NAMALWA (cell line): ENCODE measurements at regions not wholly inside any gene's neighbourhood (a gene's known extent, or its start where the extent isn't known, plus 50 kb on each side); places are given as distances from the start of the nearest gene placed in this dataset.
"Not testable (repeated sequence)": the region's sequence is repeated elsewhere in the genome, so short reads cannot be mapped to it uniquely, and the experiment has no call there.

Experiments used
- DNase-seq: peaks from one replicate; pipeline ENCODE4 v3.0.0-alpha.2; 2015; ENCODE audit warnings: low spot score

GRCh38 chr3:159229116-159229680 lies 427.3 kb downstream of the MFSD1 start:
- DNase-seq: peak; percentile 9

DNA sequence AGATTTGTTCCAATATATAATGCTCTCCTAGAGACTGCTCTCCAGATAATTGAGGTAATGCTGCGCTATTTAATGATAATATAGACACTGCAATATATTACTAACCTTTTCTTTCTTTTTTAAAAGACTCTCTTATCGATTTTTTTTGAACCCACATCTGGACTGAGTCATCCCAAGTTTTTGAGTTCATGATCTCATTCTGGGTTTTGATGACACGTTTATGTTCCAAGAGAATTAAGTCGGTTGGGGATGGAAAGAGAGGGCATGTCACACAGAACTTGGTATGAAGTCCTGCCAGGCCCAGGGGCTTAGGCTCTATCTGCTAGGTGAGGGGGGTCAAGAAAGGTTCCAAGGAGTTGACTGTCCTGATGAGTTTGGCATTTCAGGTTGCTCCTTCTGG lies 431.1 kb downstream of the MFSD1 start:
- no peak for DNase-seq

GRCh38 chr3:159233734-159234133 lies 431.9 kb downstream of the MFSD1 start:
- DNase-seq: no peak

GRCh38 chr3:159234306-159234705 lies 432.5 kb downstream of the MFSD1 start:
- DNase-seq: no peak

- no peak for DNase-seq
These were observed 434.5 kb downstream of the MFSD1 start for GRCh38 chr3:159236321-159236720.

DNA sequence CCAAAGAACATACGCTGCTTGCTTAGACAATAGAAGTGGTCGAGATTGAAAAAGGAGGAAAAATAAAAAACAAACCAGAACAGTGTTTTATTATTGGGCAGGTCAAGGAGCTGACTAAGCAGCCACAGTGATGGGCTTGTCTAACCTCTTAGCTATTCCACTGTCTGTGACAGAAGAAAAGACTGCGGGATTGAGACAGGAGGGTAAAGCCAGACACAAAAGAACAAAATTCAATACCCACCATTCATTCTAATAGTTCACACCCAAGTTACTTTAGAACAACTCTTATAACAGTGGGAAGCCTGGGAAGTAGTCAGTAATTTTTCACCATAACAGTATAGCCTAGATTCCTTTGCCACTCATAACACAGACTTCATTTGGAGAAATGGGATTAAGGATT lies 435.4 kb downstream of the MFSD1 start:
- DNase-seq: no peak

GRCh38 chr3:159238646-159239045 lies 436.8 kb downstream of the MFSD1 start:
- DNase-seq: no peak

GRCh38 chr3:159239059-159239458 lies 437.2 kb downstream of the MFSD1 start:
- no peak for DNase-seq

- DNase-seq: no peak
These were observed 443.1 kb downstream of the MFSD1 start for GRCh38 chr3:159244933-159245332.

DNA sequence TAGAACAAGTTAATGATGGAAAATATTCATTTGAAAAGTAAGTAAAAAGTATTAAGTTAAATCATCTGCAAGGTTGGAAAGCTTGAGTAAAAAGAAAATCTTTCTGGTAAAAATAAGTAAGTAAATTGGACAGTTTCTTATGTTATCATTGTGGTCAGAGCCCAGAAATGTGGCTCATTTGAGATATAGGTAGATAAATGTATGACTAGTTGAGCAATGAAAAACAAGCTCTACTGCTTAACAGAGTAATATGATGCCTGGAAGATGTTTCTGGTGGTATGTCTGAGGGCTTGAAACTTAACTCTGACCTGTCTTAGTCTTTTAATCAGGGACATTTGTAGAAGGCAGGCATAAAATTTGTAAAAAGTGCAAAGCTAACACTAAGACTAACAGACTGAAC lies 444.0 kb downstream of the MFSD1 start:
- DNase-seq: no peak

DNA sequence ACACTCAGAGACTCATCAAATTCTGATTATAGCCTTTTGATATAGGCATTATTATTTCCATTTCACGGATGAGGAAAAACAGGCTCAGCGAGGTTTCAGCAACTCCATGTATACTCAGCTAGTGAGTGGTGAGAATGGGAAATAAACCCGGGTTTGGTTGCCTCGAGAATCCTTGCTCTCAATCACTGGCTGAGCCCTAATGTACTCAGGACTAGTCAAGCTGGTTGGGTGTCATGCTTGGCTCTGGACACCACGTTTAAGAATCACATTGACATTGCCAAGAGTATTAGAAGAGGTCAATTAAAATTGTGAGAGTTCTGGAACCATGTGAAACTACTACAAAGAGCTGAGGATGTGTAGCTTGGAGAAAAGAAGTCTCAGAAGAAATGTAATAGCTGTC lies 444.5 kb downstream of the MFSD1 start:
- DNase-seq: no peak

GRCh38 chr3:159249472-159250174 lies 447.8 kb downstream of the MFSD1 start:
- DNase-seq: no peak

DNA sequence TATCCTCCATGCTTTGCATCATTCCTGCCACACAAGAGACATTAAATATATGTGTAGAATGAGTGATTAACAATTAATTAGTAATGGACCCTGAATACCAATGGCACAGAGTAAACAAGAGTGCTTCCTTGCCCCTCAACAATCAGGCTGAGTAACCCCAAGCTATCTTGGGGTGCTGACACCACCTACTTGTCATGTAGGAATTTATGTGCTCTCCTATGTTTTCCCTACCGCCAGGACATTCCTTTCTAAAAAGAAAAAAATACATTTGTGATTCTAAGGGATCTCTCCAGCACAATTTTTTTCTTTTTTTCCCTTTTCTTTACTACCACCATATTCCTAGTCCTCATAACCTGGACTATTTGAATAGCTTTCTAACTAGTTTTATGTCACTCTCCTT lies 449.1 kb downstream of the MFSD1 start:
- no peak for DNase-seq

GRCh38 chr3:159252274-159252673 lies 450.4 kb downstream of the MFSD1 start:
- no peak for DNase-seq

DNA sequence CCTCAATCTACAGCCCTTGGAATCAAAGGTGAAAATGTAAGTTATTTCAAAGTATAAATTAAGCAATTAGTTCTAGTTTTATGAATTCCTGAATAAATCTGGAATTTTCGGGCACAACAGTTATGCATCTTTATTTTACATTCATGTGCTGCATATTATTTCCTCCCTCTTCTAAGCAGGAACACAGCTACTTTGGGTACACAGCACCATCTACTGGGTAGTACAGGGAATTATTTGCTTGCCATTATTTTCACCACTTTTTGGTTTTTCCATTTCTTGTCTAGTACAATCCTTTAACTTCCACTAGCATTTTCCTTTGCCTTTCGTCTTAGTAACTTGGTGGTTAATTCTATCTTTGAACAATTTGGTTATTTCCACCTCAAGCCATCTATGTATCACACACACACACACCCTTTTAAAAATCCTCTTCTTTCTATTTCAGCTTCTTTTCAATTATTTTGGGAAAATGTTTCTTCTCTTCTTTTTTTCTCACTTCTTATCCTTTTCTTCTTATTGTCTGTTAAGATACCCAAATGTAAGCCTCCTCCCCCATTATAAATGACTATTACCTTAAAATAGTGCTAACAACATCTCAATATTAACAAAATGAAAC lies 451.0 kb downstream of the MFSD1 start:
- peak; percentile 68 for DNase-seq

DNA sequence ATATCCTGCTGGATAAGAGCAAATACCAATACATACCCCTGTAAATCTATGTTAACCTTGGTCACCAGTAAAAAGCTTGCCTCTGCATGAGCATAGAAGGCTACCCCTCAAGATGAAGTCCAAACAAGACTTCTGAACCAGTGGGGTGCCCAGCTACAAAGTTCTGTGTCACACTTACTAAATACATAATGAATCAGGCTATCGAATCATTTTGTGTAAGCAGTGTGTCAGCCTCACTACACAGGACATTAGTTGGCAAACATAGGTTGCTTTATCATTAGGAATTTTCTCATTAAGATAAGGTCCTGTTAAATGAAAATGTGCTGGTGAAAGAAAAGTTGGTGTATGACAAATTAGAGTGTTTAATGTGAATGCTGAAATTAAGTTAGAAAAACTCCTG lies 452.0 kb downstream of the MFSD1 start:
- DNase-seq: no peak

DNA sequence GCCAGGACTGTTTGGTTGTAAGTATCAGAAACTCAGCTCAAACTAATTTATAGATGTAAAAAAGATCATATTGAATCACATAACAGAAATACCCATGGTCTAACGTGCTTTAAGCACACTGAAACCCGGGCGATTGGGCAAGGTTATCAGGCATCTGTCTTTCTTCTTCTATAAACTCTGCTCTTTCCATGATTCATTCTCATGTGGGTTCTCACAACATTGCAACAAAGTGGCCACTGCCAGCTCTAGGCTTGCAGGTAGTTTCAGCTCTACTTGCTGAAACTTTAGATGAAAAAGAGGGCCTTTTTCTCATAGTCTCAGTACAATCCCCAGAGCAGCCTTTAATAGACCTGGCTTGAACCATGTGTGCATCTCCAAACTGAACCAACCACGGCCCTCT lies 456.1 kb downstream of the MFSD1 start:
- DNase-seq: no peak

DNA sequence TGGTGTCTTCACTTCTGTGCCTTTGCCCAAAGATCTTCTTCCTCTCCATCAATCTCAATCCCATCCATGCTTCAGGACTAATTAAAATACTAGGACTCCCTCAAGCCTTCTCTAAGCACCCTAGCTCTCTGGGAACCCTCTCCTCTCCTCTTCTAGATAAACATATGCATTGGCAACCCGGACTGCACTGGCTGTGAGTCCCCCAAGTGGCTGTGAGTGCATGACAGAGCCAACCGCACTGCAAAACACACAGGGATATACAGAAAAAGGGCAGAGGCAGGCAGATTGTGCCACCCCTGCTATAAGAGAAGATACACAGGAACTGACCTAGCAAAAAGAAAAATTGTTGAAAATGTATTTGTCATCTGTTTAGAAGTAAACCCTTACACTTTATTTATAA lies 457.1 kb downstream of the MFSD1 start:
- DNase-seq: no peak

- DNase-seq: peak; percentile 80
These were observed 458.3 kb downstream of the MFSD1 start for GRCh38 chr3:159260049-159260662.

GRCh38 chr3:159261333-159261732 lies 459.5 kb downstream of the MFSD1 start:
- DNase-seq: not testable (repeated sequence)

- peak; percentile 67 for DNase-seq
These were observed 462.1 kb downstream of the MFSD1 start for GRCh38 chr3:159263750-159264553.

DNA sequence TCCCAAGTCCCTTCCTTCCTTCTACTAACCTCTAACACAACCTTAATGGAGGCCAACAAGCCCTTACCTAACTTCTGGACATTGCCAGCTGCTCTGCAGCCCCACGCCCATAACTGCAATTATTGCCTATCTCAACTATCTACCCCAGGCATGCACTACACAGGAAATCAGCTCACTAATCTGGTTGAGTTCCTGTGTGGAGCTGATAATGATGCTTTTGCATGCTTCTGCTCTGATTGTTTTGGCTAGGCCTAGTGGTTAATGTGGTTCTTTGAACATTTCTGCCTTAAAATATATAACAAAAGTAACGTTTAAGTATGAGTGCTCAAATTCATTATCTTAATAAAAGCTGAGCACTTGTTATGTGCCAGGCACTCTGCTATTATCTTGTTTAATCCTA lies 463.9 kb downstream of the MFSD1 start:
- DNase-seq: no peak
